ENCODE measurements at regions not wholly inside any gene's neighbourhood (a gene's known extent, or its start where the extent isn't known, plus 50 kb on each side); places are given as distances from the start of the nearest gene placed in this dataset.

GRCh38 chr2:220104871-220105351 lies 477.5 kb downstream of the SLC4A3 start:
- ATAC-seq (peak in 1 of 4 donors; percentile 22), DNase-seq (no peak), FAIRE-seq (no peak)
- intact Hi-C loops (cut with DNase I), result no loop called here
- no peak overlapping the region for H3K27ac ChIP-seq
- no peaks in the 10 kb centered on the region for H3K9me3 ChIP-seq
- no peaks in the 10 kb centered on the region for H3K4me1 ChIP-seq
- no peak for TF ChIP-seq CTCF (IDR thresholded peaks at IDR 0.05)
- 56 to 61% methylated on average over 7 of the region's 7 CpGs for WGBS, 2 donors
- H3K36me3 ChIP-seq, result no peaks in the 10 kb centered on the region
- no peak overlapping the region for H3K4me3 ChIP-seq
- H3K27me3 ChIP-seq, result no peaks in the 10 kb centered on the region

GRCh38 chr2:220106065-220106464 lies 478.6 kb downstream of the SLC4A3 start:
- H3K27me3 ChIP-seq, result no peaks in the 10 kb centered on the region
- no peak for TF ChIP-seq CTCF (IDR thresholded peaks at IDR 0.05)
- DNase-seq (no peak), FAIRE-seq (no peak), ATAC-seq (no peak)
- 84 to 85% methylated on average over 2 of the region's 2 CpGs for WGBS, 2 donors
- no peaks in the 10 kb centered on the region for H3K4me1 ChIP-seq
- H3K36me3 ChIP-seq, result no peaks in the 10 kb centered on the region
- intact Hi-C loops (cut with DNase I), result no loop called here
- no peak overlapping the region for H3K4me3 ChIP-seq
- no peak overlapping the region for H3K27ac ChIP-seq
- H3K9me3 ChIP-seq, result no peaks in the 10 kb centered on the region

GRCh38 chr2:220107380-220107791 lies 480.0 kb downstream of the SLC4A3 start:
- H3K9me3 ChIP-seq, result no peaks in the 10 kb centered on the region
- no peak for TF ChIP-seq CTCF (IDR thresholded peaks at IDR 0.05)
- no peak for FAIRE-seq

GRCh38 chr2:220114443-220114842 lies 487.0 kb downstream of the SLC4A3 start:
- 84 to 100% methylated on average over 1 of the region's 1 CpG for WGBS, 2 donors
- intact Hi-C loops (cut with DNase I), result no loop called here
- H3K4me1 ChIP-seq, result no peaks in the 10 kb centered on the region
- no peak for FAIRE-seq
- no peaks in the 10 kb centered on the region for H3K9me3 ChIP-seq
- no peak for ATAC-seq
- no peaks in the 10 kb centered on the region for H3K27me3 ChIP-seq
- no peak overlapping the region for H3K4me3 ChIP-seq
- DNase-seq, result no peak
- no peak for TF ChIP-seq CTCF (IDR thresholded peaks at IDR 0.05)
- H3K36me3 ChIP-seq, result no peaks in the 10 kb centered on the region
- no peak overlapping the region for H3K27ac ChIP-seq

More at GRCh38 chr2:220107380-220107791, 480.0 kb downstream of the SLC4A3 start:
- Histone ChIP-seq H3K27ac (no peak overlapping the region), H3K4me1 (no peaks in the 10 kb centered on the region), H3K36me3 (no peaks in the 10 kb centered on the region), H3K27me3 (no peaks in the 10 kb centered on the region), H3K4me3 (no peak overlapping the region)
- 71 to 73% methylated on average over 4 of the region's 4 CpGs for WGBS, 2 donors
- intact Hi-C loops (cut with DNase I), result no loop called here
- DNase-seq (no peak), ATAC-seq (no peak)

- no peaks in the 10 kb centered on the region for H3K4me1 ChIP-seq
- no peak overlapping the region for H3K27ac ChIP-seq
- H3K9me3 ChIP-seq, result no peaks in the 10 kb centered on the region
- H3K36me3 ChIP-seq, result no peaks in the 10 kb centered on the region
- DNase-seq (no peak), ATAC-seq (no peak), FAIRE-seq (no peak)
- TF ChIP-seq CTCF (IDR thresholded peaks at IDR 0.05), result no peak
- no peaks in the 10 kb centered on the region for H3K27me3 ChIP-seq
- H3K4me3 ChIP-seq, result no peak overlapping the region
- intact Hi-C loops (cut with DNase I), result no loop called here
- WGBS, 2 donors, result 35 to 42% methylated on average over 5 of the region's 5 CpGs
Measured at GRCh38 chr2:220117025-220117424, 489.6 kb downstream of the SLC4A3 start.

Data from pancreas (tissue), 10 donors.